Hepatocyte (in vitro differentiated cells): ENCODE measurements at regions not wholly inside any gene's neighbourhood (a gene's known extent, or its start where the extent isn't known, plus 50 kb on each side); places are given as distances from the start of the nearest gene placed in this dataset.

Source experiments
- CTCF ChIP-seq: fragments of 200-600 bp; sonication (generic); IDR thresholded peaks from 2 replicates; pipeline ENCODE4 v1.5.1; 2016; ENCODE audit warnings: antibody characterized with exemption, mild to moderate bottlenecking; ENCODE audit not compliant: poor library complexity
- EZH2 ChIP-seq: fragments of 200-600 bp; sonication (generic); IDR thresholded peaks from 2 replicates; pipeline ENCODE4 v1.6.1; 2016; ENCODE audit warnings: antibody characterized with exemption, mild to moderate bottlenecking, borderline replicate concordance
- EZH2phosphoT487 ChIP-seq: fragments of 200-600 bp; sonication (generic); IDR thresholded peaks from one replicate; pipeline ENCODE4 v1.6.1; 2018; ENCODE audit warnings: antibody characterized with exemption, mild to moderate bottlenecking, low read depth, moderate library complexity; ENCODE audit not compliant: unreplicated experiment, severe bottlenecking

GRCh38 chr10:83572036-83572435 is 567.3 kb upstream of the GHITM start:
- TF ChIP-seq CTCF: no peak
- TF ChIP-seq EZH2: no peak
- TF ChIP-seq EZH2phosphoT487: no peak
